Activated CD4-positive, alpha-beta T cell treated with anti-CD3 and anti-CD28 coated beads, Interleukin-2, amount 10 ng/mL, durations not matched to agents 7 days and 5 days (primary cell): ENCODE measurements at regions not wholly inside any gene's neighbourhood (a gene's known extent, or its start where the extent isn't known, plus 50 kb on each side); places are given as distances from the start of the nearest gene placed in this dataset.

Experiments
- CTCF ChIA-PET: fragments of 350-600 bp; sonication (Branson Sonifier 250); formaldehyde crosslinking; loops from one replicate; lab custom pipeline; 2021; ENCODE audit warnings: antibody characterized with exemption; lab: Charles Lee
- POLR2A ChIA-PET: fragments of 350-600 bp; sonication (Branson Sonifier 250); formaldehyde crosslinking; loops from one replicate; lab custom pipeline; 2021; ENCODE audit warnings: antibody characterized with exemption; lab: Charles Lee
- DNase-seq: peaks from one replicate; pipeline ENCODE4 v3.0.0-alpha.2; 2020
- H3K27ac Mint-ChIP-seq: one replicate; pipeline ENCODE4 v1.8.0; 2021; ENCODE audit warnings: mild to moderate bottlenecking, moderate library complexity, mixed read lengths
- H3K27me3 Mint-ChIP-seq: one replicate; pipeline ENCODE4 v1.8.0; 2021; ENCODE audit warnings: mixed read lengths
- H3K36me3 Mint-ChIP-seq: one replicate; pipeline ENCODE4 v1.8.0; 2021; ENCODE audit warnings: low read depth, mixed read lengths
- H3K4me1 Mint-ChIP-seq: one replicate; pipeline ENCODE4 v1.8.0; 2021; ENCODE audit warnings: mixed read lengths
- H3K4me3 Mint-ChIP-seq: one replicate; pipeline ENCODE4 v1.8.0; 2021; ENCODE audit warnings: mild to moderate bottlenecking, moderate library complexity, mixed read lengths
- H3K9me3 Mint-ChIP-seq: one replicate; pipeline ENCODE4 v1.8.0; 2021; ENCODE audit warnings: mixed read lengths

DNA sequence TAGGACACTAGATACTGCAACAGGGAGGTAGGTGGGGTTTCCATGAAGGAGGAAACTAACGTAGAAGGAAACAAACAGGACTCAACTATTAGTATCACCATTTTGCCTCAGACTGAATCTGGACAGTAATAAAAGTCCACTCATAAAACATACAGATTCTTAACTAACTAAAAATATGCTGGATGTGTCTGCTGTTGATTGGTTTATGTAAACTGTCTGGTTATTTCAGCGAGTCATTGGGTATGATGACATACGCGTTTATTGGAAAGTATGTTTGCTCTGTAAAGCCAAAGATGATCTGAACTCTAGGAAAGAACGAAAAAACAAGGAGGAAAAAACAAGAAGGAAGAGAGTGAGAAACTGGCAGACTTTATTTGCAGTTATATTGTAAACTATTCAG lies 1816.1 kb upstream of the LRRTM1 start:
- DNase-seq = no peak
- Mint-ChIP-seq H3K9me3 (peaks cover 3% of the 10 kb centered on the region), H3K27me3 (no peaks in the 10 kb centered on the region), H3K4me3 (no peak overlapping the region), H3K36me3 (no peaks in the 10 kb centered on the region), H3K27ac (no peak overlapping the region), H3K4me1 (no peaks in the 10 kb centered on the region)
- ChIA-PET POLR2A (no interaction called here), CTCF (no interaction called here)

DNA sequence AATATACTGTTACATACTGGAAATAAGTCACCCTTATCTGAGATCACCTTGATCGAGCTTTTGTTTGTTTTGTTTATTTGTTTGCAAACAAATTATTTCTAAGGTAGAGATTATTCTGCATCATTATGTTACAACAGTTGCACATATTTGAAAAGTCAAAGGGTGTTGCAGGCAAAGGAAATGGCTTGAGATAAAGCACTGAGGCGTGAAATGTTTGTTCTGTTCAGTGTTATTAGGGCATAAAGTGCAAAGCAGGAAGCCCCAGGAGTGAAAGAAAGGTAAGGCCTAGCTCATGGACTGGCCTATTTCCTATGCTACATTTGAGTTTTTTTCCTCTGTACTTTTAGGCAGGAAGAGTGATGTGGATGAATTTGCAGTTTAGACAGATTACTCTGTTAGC lies 1815.6 kb upstream of the LRRTM1 start:
- Mint-ChIP-seq H3K4me3 (no peak overlapping the region), H3K9me3 (peaks cover 4% of the 10 kb centered on the region), H3K36me3 (no peaks in the 10 kb centered on the region), H3K27me3 (no peaks in the 10 kb centered on the region), H3K27ac (no peak overlapping the region), H3K4me1 (no peaks in the 10 kb centered on the region)
- DNase-seq = no peak
- CTCF ChIA-PET = no interaction called here
- POLR2A ChIA-PET = no interaction called here

DNA sequence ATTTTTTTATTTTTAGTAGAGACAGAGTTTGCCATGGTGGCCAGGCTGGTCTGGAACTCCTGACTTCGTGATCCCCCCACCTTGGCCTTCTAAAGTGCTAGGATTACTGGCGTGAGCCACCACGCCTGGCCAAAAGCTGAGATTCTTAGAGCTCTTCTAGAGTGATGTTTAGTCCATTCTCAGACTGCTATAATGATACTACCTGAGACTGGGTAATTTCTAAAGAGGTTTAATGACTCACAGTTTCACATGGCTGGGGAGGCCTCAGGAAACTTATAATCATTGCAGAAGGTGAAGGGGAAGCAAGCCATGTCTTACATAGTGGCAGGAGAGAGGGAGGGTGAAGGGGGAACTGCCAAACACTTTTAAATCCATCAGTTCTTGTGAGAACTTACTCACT lies 1804.9 kb upstream of the LRRTM1 start:
- Mint-ChIP-seq H3K4me3 (no peak overlapping the region), H3K27me3 (no peaks in the 10 kb centered on the region), H3K9me3 (peaks cover 6% of the 10 kb centered on the region), H3K4me1 (no peaks in the 10 kb centered on the region), H3K27ac (no peak overlapping the region), H3K36me3 (no peaks in the 10 kb centered on the region)
- no peak for DNase-seq
- ChIA-PET CTCF (no interaction called here), POLR2A (no interaction called here)

DNA sequence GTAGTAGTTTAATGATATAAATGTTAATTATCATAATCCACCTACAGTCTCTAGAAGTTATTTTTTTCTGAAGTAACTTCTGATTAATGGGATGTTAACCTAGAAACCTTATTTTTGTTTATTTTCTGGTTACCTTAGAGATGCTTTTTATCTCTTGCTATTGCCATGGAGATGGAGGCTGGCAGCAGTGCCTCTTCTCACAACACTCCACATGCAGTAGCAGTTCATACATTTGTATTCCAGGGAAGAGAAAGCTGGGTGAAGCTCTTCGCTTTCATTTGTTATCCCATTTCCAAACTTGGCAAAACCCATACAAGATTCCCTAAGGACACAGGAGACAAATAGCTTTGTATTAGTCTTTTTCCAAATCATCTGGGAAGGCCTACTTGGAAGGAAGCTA lies 1794.1 kb upstream of the LRRTM1 start:
- no peak overlapping the region for H3K4me3 Mint-ChIP-seq
- no peak overlapping the region for H3K27ac Mint-ChIP-seq
- no peaks in the 10 kb centered on the region for H3K36me3 Mint-ChIP-seq
- no peaks in the 10 kb centered on the region for H3K4me1 Mint-ChIP-seq
- no peak for DNase-seq
- ChIA-PET CTCF (no interaction called here), POLR2A (no interaction called here)
- peaks cover 2% of the 10 kb centered on the region for H3K9me3 Mint-ChIP-seq
- H3K27me3 Mint-ChIP-seq = no peaks in the 10 kb centered on the region

DNA sequence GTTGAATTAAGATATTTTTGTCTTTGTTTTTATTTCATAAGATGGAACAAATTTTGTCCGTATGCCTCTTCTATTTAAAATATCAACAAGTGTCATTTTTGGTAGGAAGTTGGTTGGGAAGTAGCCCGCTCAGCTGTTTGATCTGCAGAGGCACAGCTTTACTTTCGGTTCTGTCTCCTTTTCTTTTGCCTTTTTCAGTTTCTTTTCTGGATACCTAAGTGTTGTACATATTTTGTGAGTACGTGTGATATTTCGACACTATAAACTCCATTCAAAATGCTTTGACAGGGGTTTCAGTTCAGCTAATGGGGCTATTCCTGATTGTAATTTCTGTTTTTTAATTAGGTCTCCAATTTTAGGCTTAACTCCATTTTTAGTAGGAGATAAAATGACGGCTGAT lies 1785.0 kb upstream of the LRRTM1 start:
- Mint-ChIP-seq H3K4me1 (no peaks in the 10 kb centered on the region), H3K4me3 (no peak overlapping the region), H3K27ac (no peak overlapping the region), H3K9me3 (peaks cover 15% of the 10 kb centered on the region), H3K36me3 (no peaks in the 10 kb centered on the region), H3K27me3 (no peaks in the 10 kb centered on the region)
- ChIA-PET CTCF (no interaction called here), POLR2A (no interaction called here)
- no peak for DNase-seq

DNA sequence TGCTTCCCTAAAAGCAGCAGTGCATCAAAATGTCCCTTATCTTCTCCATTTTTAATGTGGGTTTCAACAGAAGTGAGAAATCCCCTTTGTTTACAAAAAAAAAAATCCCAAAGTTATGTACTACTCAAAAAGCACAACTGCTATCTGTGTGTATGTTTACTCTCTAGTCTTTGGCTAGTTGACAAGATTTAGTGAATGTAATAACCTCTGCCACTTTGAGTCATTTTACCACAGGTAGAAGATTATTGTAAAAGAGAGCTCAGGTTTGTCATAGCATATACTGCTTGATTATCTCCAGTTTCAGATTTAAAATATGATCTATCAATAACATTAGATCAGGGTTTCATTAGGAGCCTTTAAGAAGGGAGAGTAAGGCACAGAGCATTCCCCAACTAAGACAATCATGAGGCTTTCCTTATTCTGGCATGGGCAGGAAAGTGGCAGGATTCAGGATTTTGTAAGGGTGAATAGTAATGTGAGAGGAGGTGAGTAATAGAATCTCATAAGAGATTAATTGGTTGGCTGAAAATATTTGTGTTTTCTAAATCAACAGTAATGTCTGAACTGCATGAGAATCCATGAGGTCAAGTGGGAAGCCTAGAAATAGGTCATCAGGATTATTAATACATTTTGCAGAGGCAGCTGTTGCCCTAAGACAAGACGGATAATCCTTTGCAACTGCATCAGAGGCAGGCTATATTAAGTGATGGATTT lies 1780.3 kb upstream of the LRRTM1 start:
- no peak overlapping the region for H3K27ac Mint-ChIP-seq
- no peak overlapping the region for H3K4me3 Mint-ChIP-seq
- H3K36me3 Mint-ChIP-seq = no peaks in the 10 kb centered on the region
- no peak for DNase-seq
- peaks cover 15% of the 10 kb centered on the region for H3K9me3 Mint-ChIP-seq
- ChIA-PET POLR2A (no interaction called here), CTCF (no interaction called here)
- H3K27me3 Mint-ChIP-seq = no peaks in the 10 kb centered on the region
- H3K4me1 Mint-ChIP-seq = no peaks in the 10 kb centered on the region

DNA sequence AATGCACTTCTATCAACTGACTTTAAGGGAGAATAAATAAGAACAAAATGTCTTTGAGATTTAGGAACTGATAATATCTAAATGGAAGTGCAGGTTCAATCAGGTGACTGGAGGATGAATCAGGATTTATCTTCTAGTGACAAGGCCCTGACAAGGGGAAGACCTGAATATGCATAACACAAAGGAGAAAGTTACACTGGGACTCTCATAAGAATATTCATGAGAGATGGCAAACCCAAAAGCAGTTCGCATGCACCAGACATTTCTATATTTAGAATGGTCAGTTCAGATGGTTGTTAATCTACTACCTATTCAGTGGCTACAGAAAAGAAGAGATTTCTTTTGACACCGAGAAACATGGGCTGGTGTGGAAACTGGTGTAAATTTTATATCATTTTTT lies 1771.3 kb upstream of the LRRTM1 start:
- H3K27me3 Mint-ChIP-seq = no peaks in the 10 kb centered on the region
- peaks cover 7% of the 10 kb centered on the region for H3K9me3 Mint-ChIP-seq
- no peaks in the 10 kb centered on the region for H3K36me3 Mint-ChIP-seq
- no peak overlapping the region for H3K27ac Mint-ChIP-seq
- POLR2A ChIA-PET = no interaction called here
- no peak overlapping the region for H3K4me3 Mint-ChIP-seq
- CTCF ChIA-PET = no interaction called here
- DNase-seq = no peak
- no peaks in the 10 kb centered on the region for H3K4me1 Mint-ChIP-seq

DNA sequence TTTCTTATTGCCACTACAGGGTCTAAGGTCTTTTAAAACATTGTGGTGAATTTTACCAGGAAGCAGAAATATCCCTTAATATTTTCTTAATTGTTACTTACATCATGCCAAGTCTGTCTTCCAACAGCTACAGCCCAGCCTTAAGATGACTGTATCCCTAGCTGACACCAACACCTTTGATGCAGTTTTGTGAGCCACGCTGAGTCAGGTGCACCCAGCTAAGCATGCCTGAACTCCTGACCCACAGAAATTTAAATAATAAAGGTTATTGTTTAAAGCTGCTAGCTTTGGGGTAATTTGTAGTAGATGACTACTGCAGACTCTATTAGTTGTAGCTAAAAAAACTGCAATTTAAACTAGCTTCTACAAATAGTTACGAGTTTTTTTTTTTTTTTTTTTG lies 1757.9 kb upstream of the LRRTM1 start:
- ChIA-PET CTCF (no interaction called here), POLR2A (no interaction called here)
- no peaks in the 10 kb centered on the region for H3K36me3 Mint-ChIP-seq
- no peaks in the 10 kb centered on the region for H3K9me3 Mint-ChIP-seq
- no peaks in the 10 kb centered on the region for H3K4me1 Mint-ChIP-seq
- H3K4me3 Mint-ChIP-seq = no peak overlapping the region
- no peak for DNase-seq
- no peak overlapping the region for H3K27ac Mint-ChIP-seq
- H3K27me3 Mint-ChIP-seq = no peaks in the 10 kb centered on the region

DNA sequence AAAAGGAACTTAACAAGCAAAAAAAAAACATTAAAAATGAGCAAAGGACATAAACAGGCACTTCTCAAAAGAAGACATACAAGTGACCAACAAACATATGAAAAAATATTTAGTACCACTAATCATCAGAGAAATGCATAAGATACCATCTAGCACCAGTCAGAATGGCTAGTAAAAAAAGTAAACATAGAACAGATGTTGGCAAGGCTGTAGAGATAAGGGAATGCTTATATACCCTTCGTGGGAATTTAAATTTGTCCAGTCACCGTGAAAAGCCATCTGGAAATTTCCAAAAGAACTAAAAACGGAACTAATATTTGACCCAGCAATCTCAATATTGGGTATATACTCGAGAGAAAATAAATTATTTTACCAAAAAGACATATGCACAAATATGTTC lies 1751.3 kb upstream of the LRRTM1 start:
- Mint-ChIP-seq H3K9me3 (no peaks in the 10 kb centered on the region), H3K27ac (no peak overlapping the region), H3K27me3 (no peaks in the 10 kb centered on the region), H3K36me3 (no peaks in the 10 kb centered on the region), H3K4me1 (no peaks in the 10 kb centered on the region), H3K4me3 (no peak overlapping the region)
- CTCF ChIA-PET = no interaction called here
- DNase-seq = no peak
- POLR2A ChIA-PET = no interaction called here

DNA sequence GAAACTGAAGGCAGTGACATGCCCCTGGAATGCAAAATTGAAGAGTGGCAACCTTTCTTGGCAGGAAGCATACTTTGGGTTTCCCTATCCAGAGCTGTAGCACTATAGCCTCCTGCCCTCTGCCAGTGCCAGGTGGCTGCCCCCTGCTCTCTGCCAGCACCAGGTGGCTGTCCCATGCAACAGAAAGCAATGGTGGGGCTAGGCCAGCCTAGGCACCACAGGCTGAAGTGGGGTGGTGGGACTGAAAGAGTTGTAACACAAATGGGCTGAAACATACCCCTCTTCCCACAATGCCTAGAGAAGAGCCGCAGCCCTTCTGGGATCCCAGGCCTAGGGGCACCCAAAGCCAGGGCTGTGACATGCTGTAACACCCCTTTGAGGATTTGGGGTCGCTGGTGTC lies 1739.3 kb upstream of the LRRTM1 start:
- Mint-ChIP-seq H3K27ac (no peak overlapping the region), H3K4me3 (no peak overlapping the region), H3K36me3 (no peaks in the 10 kb centered on the region), H3K4me1 (no peaks in the 10 kb centered on the region), H3K27me3 (no peaks in the 10 kb centered on the region), H3K9me3 (peaks cover 14% of the 10 kb centered on the region)
- ChIA-PET POLR2A (no interaction called here), CTCF (no interaction called here)
- no peak for DNase-seq

DNA sequence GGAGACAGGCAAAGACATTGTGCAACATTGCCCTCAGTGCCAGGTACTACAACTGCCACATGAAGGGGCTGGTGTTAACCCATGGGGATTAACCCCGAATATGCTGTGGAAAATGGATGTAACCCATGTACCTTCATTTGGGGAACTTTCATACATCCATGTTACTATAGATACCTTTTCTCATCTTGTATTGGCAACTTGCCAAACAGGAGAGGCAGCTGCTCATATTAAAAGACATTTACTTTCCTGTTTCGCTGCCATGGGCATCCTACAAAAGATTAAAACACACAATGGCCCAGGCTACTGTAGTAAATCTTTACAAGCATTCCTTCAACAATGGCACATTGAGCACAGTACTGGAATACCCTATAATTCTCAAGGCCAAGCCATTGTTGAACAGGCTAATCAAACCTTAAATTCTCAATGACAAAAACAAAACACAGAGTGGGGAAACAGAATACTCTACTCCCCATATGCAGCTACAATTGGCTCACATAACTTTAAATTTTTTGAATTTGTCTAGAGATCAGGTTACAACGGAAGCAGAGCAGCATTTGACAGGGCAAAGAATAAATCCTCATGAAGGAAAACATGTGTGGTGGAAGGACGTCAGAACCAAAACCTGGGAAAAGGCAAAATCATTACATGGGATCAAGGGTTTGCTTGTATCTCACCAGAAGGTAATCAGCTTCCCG lies 1723.5 kb upstream of the LRRTM1 start:
- CTCF ChIA-PET = no interaction called here
- Mint-ChIP-seq H3K27ac (no peak overlapping the region), H3K4me3 (no peak overlapping the region), H3K9me3 (peaks cover 28% of the 10 kb centered on the region), H3K36me3 (no peaks in the 10 kb centered on the region), H3K4me1 (no peaks in the 10 kb centered on the region), H3K27me3 (no peaks in the 10 kb centered on the region)
- no peak for DNase-seq
- POLR2A ChIA-PET = no interaction called here

DNA sequence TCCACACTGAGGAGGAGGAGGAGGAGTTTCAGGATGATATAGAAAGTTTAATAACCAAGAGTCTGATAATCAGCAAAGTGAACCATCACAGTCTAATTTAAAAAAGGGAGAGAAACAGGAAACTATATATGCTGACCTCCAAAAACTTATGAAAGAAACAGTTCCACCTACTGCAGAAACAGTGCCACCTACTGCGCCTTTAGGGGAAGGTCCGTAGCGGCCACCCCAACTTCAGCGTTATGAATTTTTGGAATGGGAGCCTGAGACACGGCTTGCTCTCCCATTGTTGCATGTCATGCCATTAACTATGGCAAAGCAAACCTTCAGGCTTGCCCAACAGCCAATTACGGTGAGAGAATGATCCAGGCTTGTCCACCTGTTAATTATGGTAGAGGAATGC lies 1719.2 kb upstream of the LRRTM1 start:
- CTCF ChIA-PET = no interaction called here
- Mint-ChIP-seq H3K27me3 (no peaks in the 10 kb centered on the region), H3K9me3 (peaks cover 15% of the 10 kb centered on the region), H3K36me3 (no peaks in the 10 kb centered on the region), H3K4me3 (no peak overlapping the region), H3K4me1 (no peaks in the 10 kb centered on the region), H3K27ac (no peak overlapping the region)
- no peak for DNase-seq
- POLR2A ChIA-PET = no interaction called here

DNA sequence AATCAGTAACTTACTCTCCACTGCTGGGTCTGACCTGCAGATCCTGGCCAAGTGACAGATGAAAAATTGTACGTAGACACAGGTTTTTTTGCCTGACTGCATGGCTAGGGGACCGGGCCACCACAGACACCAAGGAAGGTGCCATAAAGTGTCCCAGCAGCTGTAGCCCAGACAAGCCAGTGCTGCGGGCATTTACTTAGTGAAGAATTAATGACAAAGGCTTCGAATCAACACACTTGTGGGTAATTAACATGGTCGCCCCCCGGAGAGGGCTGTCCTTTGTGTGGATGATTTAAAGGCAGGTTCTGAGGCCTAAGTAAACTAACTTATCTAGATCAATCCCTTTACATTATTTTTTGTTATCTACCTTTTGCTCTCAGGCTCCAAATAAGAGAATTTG lies 1709.1 kb upstream of the LRRTM1 start:
- CTCF ChIA-PET = no interaction called here
- no peaks in the 10 kb centered on the region for H3K4me1 Mint-ChIP-seq
- no peaks in the 10 kb centered on the region for H3K27me3 Mint-ChIP-seq
- POLR2A ChIA-PET = no interaction called here
- no peak for DNase-seq
- no peak overlapping the region for H3K27ac Mint-ChIP-seq
- no peaks in the 10 kb centered on the region for H3K36me3 Mint-ChIP-seq
- H3K4me3 Mint-ChIP-seq = no peak overlapping the region
- H3K9me3 Mint-ChIP-seq = peaks cover 2% of the 10 kb centered on the region
